ENCODE measurements at regions not wholly inside any gene's neighbourhood (a gene's known extent, or its start where the extent isn't known, plus 50 kb on each side); places are given as distances from the start of the nearest gene placed in this dataset.
"Not testable (repeated sequence)": the region's sequence is repeated elsewhere in the genome, so short reads cannot be mapped to it uniquely, and the experiment has no call there.

DNA sequence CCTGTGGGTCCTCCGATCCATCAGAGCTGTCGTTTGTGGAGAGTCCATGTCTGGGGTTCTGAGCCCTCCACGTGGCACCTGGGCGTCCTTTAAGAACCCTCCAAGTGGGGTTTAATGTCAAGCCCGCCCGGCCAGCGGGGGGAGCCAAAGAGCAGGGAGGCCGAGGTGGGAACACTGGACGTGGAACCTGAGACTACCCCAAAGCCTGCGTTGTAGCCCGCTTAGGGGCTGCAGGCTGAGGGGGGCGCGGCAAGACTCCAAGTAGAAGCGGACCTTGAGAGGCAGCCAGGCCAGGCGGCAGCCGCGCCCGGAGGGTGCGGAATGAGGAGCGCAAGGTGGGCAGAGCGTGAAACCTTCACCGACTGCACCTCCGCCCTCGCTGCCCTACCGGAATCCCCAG is 126.2 kb upstream of the ATP10A start:
- TF ChIP-seq, protein P1, sequence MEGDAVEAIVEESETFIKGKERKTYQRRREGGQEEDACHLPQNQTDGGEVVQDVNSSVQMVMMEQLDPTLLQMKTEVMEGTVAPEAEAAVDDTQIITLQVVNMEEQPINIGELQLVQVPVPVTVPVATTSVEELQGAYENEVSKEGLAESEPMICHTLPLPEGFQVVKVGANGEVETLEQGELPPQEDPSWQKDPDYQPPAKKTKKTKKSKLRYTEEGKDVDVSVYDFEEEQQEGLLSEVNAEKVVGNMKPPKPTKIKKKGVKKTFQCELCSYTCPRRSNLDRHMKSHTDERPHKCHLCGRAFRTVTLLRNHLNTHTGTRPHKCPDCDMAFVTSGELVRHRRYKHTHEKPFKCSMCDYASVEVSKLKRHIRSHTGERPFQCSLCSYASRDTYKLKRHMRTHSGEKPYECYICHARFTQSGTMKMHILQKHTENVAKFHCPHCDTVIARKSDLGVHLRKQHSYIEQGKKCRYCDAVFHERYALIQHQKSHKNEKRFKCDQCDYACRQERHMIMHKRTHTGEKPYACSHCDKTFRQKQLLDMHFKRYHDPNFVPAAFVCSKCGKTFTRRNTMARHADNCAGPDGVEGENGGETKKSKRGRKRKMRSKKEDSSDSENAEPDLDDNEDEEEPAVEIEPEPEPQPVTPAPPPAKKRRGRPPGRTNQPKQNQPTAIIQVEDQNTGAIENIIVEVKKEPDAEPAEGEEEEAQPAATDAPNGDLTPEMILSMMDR (IDR thresholded peaks at IDR 0.05; ENCODE audit: poor library complexity, severe bottlenecking), result no peak
- no peak overlapping the region for H3K27ac ChIP-seq (ENCODE audit: poor library complexity, severe bottlenecking)
- ATAC-seq (ENCODE audit: low read depth), result no peak
- H3K36me3 ChIP-seq (ENCODE audit: low read depth), result no peaks in the 10 kb centered on the region
- DNase-seq (ENCODE audit: low spot score), result no peak
- H3K9me3 ChIP-seq (ENCODE audit: severe bottlenecking), result no peaks in the 10 kb centered on the region
- no peaks in the 10 kb centered on the region for H3K4me1 ChIP-seq (ENCODE audit: insufficient read depth, poor library complexity, severe bottlenecking)
- no peak overlapping the region for H3K4me3 ChIP-seq (ENCODE audit: severe bottlenecking)
- H3K27me3 ChIP-seq (ENCODE audit: insufficient read depth, poor library complexity, severe bottlenecking), result peaks cover 9% of the 10 kb centered on the region

DNA sequence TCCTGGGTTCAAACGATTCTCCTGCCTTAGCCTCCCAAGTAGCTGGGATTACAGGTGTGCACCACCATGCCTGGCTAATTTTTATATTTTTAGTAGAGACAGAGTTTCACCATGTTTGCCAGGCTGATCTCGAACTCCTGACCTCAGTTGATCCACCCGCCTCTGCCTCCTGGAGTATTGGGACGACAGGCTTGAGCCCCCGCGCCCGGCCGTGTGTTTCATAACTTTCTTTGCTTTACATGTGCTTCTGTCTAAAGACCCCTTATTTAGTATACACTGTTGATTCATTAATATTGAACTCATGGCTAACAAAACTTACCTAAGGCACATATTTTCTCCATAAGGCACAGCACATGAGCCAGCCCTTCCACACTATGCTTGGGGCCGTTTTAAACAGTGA is 125.6 kb upstream of the ATP10A start:
- ATAC-seq (ENCODE audit: low read depth); H3K4me1 ChIP-seq (ENCODE audit: insufficient read depth, poor library complexity, severe bottlenecking); H3K27ac ChIP-seq (ENCODE audit: poor library complexity, severe bottlenecking): not testable (repeated sequence)

DNA sequence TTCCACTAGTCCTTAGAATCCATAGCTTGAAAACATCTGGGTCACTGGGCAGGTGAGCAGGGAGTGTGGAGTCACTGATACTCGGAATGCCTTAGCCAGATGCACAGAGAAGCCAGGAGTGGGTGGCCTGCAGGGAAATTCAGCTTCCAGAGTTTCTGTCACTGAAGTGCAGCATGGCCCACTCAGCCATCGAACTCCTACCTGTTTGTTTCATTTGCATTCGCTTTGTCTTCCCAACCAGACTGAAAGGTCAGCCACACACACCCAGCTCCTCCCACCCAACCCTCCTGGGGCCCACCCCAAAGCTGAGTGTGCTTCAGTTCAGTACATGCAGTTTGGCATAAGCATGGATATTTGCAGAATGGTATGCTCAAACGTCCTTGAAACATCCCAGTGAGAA is 124.5 kb upstream of the ATP10A start:
- Histone ChIP-seq H3K9me3 (ENCODE audit: severe bottlenecking) (no peaks in the 10 kb centered on the region), H3K27me3 (ENCODE audit: insufficient read depth, poor library complexity, severe bottlenecking) (peaks cover 3% of the 10 kb centered on the region), H3K4me3 (ENCODE audit: severe bottlenecking) (no peak overlapping the region), H3K4me1 (ENCODE audit: insufficient read depth, poor library complexity, severe bottlenecking) (no peaks in the 10 kb centered on the region), H3K36me3 (ENCODE audit: low read depth) (no peaks in the 10 kb centered on the region), H3K27ac (ENCODE audit: poor library complexity, severe bottlenecking) (no peak overlapping the region)
- DNase-seq (ENCODE audit: low spot score) (no peak), ATAC-seq (ENCODE audit: low read depth) (no peak)
- TF ChIP-seq, protein P1 (IDR thresholded peaks at IDR 0.05; ENCODE audit: poor library complexity, severe bottlenecking), result no peak

More for the DNA sequence above, 125.6 kb upstream of the ATP10A start:
- not testable (repeated sequence) for H3K36me3 ChIP-seq (ENCODE audit: low read depth); H3K9me3 ChIP-seq (ENCODE audit: severe bottlenecking); H3K27me3 ChIP-seq (ENCODE audit: insufficient read depth, poor library complexity, severe bottlenecking); DNase-seq (ENCODE audit: low spot score); H3K4me3 ChIP-seq (ENCODE audit: severe bottlenecking)

DNA sequence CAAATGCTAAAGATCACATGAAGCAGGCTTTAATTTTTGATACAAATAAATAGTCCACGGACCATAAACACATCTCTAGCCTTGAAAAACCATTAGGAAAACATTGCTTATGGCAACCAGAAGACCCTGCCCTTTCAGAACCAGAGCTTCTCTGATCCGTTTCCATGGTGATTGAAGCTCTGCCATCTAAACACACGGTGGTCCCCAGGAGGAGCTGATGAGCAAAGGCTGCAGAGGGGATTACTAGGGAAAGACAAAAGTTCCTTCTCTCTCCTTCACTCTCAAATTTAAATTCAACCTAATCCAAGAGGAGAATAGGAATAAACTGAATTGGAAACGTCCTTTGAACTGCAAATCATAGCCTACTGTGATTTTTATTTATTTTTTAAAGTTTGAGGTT is 122.0 kb upstream of the ATP10A start:
- H3K4me1 ChIP-seq (ENCODE audit: insufficient read depth, poor library complexity, severe bottlenecking), result no peaks in the 10 kb centered on the region
- ATAC-seq (ENCODE audit: low read depth) (no peak), DNase-seq (ENCODE audit: low spot score) (no peak)
- no peak overlapping the region for H3K4me3 ChIP-seq (ENCODE audit: severe bottlenecking)
- TF ChIP-seq, protein P1 (IDR thresholded peaks at IDR 0.05; ENCODE audit: poor library complexity, severe bottlenecking), result no peak
- H3K27me3 ChIP-seq (ENCODE audit: insufficient read depth, poor library complexity, severe bottlenecking), result peaks cover 3% of the 10 kb centered on the region
- no peak overlapping the region for H3K27ac ChIP-seq (ENCODE audit: poor library complexity, severe bottlenecking)
- H3K9me3 ChIP-seq (ENCODE audit: severe bottlenecking), result no peaks in the 10 kb centered on the region
- H3K36me3 ChIP-seq (ENCODE audit: low read depth), result no peaks in the 10 kb centered on the region

DNA sequence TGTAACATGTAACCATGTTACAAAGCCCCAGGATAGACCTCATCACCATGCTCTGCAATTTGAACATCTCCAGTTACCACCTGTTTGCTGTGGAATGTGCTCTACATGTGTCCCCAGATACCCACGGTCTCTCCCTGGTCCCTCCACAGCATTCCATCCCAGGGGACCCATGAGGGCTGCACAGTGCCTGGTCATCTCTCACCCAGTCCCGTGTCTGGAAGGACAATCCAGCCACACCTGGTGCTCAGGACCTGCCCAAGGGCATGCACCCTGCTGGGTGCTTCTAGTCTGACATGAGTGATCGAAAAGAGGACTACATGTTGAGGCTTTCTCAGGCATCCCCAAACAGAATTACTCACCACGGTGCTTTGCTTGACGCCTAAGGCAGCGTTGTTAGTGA is 119.6 kb upstream of the ATP10A start:
- no peak for ATAC-seq (ENCODE audit: low read depth)
- Histone ChIP-seq H3K4me1 (ENCODE audit: insufficient read depth, poor library complexity, severe bottlenecking) (no peaks in the 10 kb centered on the region), H3K36me3 (ENCODE audit: low read depth) (no peaks in the 10 kb centered on the region), H3K27ac (ENCODE audit: poor library complexity, severe bottlenecking) (no peak overlapping the region), H3K9me3 (ENCODE audit: severe bottlenecking) (no peaks in the 10 kb centered on the region), H3K4me3 (ENCODE audit: severe bottlenecking) (no peak overlapping the region), H3K27me3 (ENCODE audit: insufficient read depth, poor library complexity, severe bottlenecking) (peaks cover 10% of the 10 kb centered on the region)
- no peak for DNase-seq (ENCODE audit: low spot score)
- TF ChIP-seq, protein P1 (IDR thresholded peaks at IDR 0.05; ENCODE audit: poor library complexity, severe bottlenecking), result no peak

Measured in RWPE2 (cell line).